Body of pancreas (tissue), 4 donors: ENCODE measurements at regions not wholly inside any gene's neighbourhood (a gene's known extent, or its start where the extent isn't known, plus 50 kb on each side); places are given as distances from the start of the nearest gene placed in this dataset.

ENCODE experiments used
- POLR2A ChIP-seq, 3 donors: fragments of 450-650 bp; IDR thresholded peaks; one replicate each; pipeline ENCODE4 v1.6.1; 2016; ENCODE audit warnings: antibody characterized with exemption in 3 of 3, mild to moderate bottlenecking in 2 of 3
- TF ChIP-seq, protein P1 (sequence below), 7 experiments: fragments of 450-650 bp in 4 of 7; fragments of 200-600 bp in 3 of 7; sonication (generic) in 3 of 7; IDR thresholded peaks; one replicate each; pipeline ENCODE4 v1.5.1; 2016 to 2019; ENCODE audit warnings: antibody characterized with exemption in 7 of 7

DNA sequence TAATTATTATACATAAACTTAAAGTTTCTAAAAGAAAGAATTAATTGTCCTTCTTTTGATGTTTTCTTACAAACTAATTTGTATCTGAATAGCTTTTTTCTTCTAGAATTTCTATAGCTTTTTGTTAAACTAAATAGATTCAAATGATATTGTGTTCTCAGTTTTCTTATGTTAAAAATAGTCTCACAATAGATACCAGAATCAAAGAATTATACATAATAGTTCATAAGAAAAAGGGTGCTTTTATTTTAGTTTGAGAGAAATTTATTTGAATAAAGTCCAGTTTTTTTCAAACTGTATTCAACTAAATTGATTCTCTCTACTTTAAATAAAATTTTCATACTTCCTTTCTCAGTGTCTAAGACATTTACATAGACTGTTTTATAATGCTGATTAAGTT, 274.8 kb downstream of the SEMA3D start:
- TF ChIP-seq, protein P1, sequence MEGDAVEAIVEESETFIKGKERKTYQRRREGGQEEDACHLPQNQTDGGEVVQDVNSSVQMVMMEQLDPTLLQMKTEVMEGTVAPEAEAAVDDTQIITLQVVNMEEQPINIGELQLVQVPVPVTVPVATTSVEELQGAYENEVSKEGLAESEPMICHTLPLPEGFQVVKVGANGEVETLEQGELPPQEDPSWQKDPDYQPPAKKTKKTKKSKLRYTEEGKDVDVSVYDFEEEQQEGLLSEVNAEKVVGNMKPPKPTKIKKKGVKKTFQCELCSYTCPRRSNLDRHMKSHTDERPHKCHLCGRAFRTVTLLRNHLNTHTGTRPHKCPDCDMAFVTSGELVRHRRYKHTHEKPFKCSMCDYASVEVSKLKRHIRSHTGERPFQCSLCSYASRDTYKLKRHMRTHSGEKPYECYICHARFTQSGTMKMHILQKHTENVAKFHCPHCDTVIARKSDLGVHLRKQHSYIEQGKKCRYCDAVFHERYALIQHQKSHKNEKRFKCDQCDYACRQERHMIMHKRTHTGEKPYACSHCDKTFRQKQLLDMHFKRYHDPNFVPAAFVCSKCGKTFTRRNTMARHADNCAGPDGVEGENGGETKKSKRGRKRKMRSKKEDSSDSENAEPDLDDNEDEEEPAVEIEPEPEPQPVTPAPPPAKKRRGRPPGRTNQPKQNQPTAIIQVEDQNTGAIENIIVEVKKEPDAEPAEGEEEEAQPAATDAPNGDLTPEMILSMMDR (IDR thresholded peaks at IDR 0.05), result no peak
- no peak for TF ChIP-seq POLR2A (IDR thresholded peaks at IDR 0.05)
